GM18867 (cell line): ENCODE measurements at regions not wholly inside any gene's neighbourhood (a gene's known extent, or its start where the extent isn't known, plus 50 kb on each side); places are given as distances from the start of the nearest gene placed in this dataset.
A peak's percentile ranks its signal among the peaks of the same experiment; 100 is the strongest.

Experiments
- ATAC-seq: cut with Tn5 transposase; IDR thresholded peaks from one replicate; pipeline ENCODE4 v1.9.1; 2021; ENCODE audit warnings: mild to moderate bottlenecking, moderate library complexity; ENCODE audit not compliant: unreplicated experiment

- ATAC-seq: no peak
Measured at GRCh38 chr4:95672811-95673210, 124.0 kb upstream of the UNC5C start.

GRCh38 chr4:95660719-95661118 lies 111.9 kb upstream of the UNC5C start:
- ATAC-seq: no peak

- no peak for ATAC-seq
Measured at GRCh38 chr4:95651891-95652290, 103.1 kb upstream of the UNC5C start.

GRCh38 chr4:95644417-95644816 lies 95.6 kb upstream of the UNC5C start:
- no peak for ATAC-seq

- no peak for ATAC-seq
Measured at GRCh38 chr4:95643627-95644026, 94.9 kb upstream of the UNC5C start.

GRCh38 chr4:95641571-95641970 lies 92.8 kb upstream of the UNC5C start:
- no peak for ATAC-seq

- no peak for ATAC-seq
Measured at GRCh38 chr4:95640311-95640710, 91.5 kb upstream of the UNC5C start.

- ATAC-seq: no peak
Measured at GRCh38 chr4:95638920-95639501, 90.2 kb upstream of the UNC5C start.

GRCh38 chr4:95637043-95637600 lies 88.3 kb upstream of the UNC5C start:
- no peak for ATAC-seq

- no peak for ATAC-seq
Measured at GRCh38 chr4:95636061-95636460, 87.3 kb upstream of the UNC5C start.

GRCh38 chr4:95627709-95628108 lies 78.9 kb upstream of the UNC5C start:
- ATAC-seq: no peak

- no peak for ATAC-seq
Measured at GRCh38 chr4:95627024-95627605, 78.3 kb upstream of the UNC5C start.

- ATAC-seq: no peak
Measured at GRCh38 chr4:95625020-95625419, 76.2 kb upstream of the UNC5C start.

GRCh38 chr4:95619525-95620443 lies 71.0 kb upstream of the UNC5C start:
- ATAC-seq: no peak

GRCh38 chr4:95614684-95615205 lies 66.0 kb upstream of the UNC5C start:
- no peak for ATAC-seq

- ATAC-seq: no peak
Measured at GRCh38 chr4:95610061-95610569, 61.3 kb upstream of the UNC5C start.

- ATAC-seq: no peak
Measured at GRCh38 chr4:95606739-95607138, 58.0 kb upstream of the UNC5C start.

GRCh38 chr4:95603393-95603792 lies 54.6 kb upstream of the UNC5C start:
- no peak for ATAC-seq

GRCh38 chr4:95602872-95603271 lies 54.1 kb upstream of the UNC5C start:
- no peak for ATAC-seq

GRCh38 chr4:95601356-95601755 lies 52.6 kb upstream of the UNC5C start:
- no peak for ATAC-seq

GRCh38 chr4:95599777-95600400 lies 51.1 kb upstream of the UNC5C start:
- peak; percentile 89 for ATAC-seq
